T1000 (cell line): ENCODE measurements at regions not wholly inside any gene's neighbourhood (a gene's known extent, or its start where the extent isn't known, plus 50 kb on each side); places are given as distances from the start of the nearest gene placed in this dataset.

ENCODE experiments used
- DNase-seq: peaks from one replicate; lab custom pipeline; 2025; ENCODE audit warnings: mixed read lengths; lab: John Stamatoyannopoulos, UW

GRCh38 chr5:58113172-58113571, 346.7 kb downstream of the PLK2 start:
- no peak for DNase-seq

DNA sequence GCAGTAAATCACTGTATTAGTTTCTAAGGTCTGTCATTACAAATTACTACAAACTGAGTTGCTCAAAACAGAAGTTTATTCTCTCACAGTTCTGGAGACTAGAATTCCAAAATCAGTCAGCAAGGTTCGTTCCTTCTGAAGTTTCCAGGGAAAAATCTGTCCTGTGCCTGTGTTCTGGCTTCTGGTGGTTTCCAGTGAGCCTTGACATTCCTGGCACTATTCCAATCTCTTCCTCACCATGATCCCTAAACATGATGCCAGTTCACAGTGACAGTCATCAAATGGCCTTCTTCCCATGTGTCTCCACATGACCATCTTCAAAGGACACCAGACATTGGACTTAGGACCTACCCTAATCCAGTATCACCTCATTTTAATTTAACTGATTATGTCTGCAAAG, 351.4 kb downstream of the PLK2 start:
- no peak for DNase-seq

DNA sequence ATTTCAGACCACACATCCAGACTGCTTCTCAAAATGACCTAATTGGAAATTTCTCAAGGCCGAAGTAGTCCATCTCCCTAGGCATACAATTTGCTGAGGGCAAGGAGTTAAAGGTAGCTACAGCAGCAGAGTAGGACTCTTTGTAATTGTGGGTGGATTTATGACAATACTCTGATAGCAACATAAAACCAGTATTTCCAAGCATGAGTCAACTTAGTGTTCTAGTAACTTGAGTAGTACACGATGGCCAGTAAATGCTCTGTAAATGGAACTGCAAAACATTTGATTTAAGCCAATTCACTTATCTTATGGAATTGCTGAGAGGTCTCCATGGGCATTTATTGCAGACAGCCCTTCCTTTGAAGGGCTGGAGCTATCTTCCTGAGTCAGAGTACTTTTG, 352.2 kb downstream of the PLK2 start:
- no peak for DNase-seq

DNA sequence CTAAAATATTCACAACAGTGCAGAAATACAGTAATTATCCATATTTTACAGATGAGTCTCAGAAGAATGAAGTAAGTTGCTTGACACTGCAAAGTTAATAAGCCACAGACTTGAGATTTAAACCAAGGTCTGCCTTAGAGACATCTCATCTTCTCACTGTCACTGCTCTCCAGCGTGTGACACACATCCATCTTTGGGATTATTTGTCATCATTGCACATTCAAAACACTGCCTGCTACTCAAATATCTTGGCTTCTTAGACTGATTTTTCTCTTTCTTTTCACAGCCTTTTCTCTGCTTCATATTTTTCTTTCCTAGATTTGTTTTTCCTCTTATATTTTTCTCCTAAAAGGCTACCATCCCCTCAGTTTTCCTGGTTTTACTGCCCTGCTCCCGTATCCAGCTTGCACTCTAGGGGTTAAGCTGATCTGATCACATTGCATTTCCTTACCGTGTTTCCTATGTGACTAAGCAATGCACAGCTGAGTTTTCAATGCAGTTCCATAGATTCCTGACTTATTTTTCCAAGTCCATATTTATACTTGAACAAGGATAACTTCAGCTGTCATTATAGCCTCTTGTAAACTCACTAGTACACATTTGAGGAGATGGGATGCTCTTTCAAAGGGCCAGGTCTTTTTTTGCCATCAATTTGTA, 353.0 kb downstream of the PLK2 start:
- no peak for DNase-seq

DNA sequence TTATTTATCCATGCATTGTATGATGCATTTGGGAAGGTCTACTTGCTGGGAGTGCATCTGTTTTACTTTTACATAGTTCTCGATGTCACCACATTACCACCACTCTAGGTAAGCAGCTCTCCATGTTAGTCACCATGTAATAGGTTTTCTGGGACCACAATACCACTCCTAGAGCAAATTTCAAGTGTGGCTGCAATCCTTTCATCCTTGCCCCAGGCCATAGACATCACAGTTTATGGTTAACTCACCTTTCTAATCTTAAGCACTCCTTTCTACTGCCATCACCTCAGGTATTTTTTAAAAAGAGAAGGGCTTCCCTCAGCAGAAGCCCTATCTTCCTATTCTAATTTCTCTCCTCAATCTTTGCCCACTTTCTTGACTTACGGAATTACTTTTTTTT, 354.1 kb downstream of the PLK2 start:
- no peak for DNase-seq

DNA sequence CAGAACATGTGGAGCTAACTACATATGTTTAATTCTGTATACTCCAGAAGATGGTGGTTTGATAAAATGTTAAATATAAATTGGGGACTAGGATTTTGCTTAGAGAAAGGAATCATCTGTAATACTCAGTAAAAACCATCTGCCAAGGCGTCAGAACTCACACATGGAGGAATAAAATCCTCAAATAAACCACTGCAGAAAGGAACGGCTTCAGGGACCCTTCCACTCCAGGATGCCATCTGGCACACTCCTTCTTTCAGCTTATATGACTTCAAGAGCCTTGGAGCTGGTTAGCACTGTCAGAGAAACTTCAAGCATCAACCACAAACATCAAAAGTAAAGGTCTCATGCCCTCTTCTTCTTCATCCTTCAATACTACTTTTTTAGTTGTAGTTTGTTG, 360.6 kb downstream of the PLK2 start:
- no peak for DNase-seq

DNA sequence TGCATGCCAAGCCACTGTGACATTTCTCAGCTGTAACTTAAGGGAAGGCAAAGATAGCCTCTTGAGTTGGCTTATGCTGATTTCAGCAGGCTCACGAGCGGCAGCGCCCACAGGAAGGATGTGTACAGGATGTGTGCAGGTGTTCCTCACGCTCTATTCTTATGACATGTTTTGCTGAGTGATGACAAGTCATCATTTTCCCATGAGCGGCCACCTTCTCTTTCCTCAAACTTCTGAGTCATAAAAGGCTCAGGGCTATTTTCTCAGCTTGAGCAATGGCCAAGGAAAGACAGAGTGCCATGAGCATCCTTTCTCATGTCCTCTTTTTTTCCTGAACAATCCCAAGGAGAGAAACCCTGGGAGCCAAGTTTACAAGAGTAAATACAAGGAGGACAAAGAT, 365.9 kb downstream of the PLK2 start:
- no peak for DNase-seq

DNA sequence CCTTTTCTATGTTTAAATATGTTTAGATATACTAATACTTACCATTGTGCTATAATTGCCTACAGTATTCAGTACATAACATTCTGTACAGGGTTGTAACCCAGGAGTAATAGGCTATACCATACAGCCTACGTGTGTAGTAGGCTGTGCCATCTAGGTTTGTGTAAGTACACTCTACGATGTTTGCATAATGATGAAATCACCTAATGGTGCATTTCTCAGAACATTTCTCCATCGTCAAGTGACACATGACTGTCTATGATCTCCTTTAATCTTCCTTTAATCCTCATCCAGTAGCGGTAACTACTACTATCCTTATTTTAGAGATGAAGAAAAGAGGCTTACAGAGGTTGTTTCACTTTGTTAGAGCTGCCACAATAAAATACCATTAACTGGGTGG, 369.2 kb downstream of the PLK2 start:
- DNase-seq: no peak

DNA sequence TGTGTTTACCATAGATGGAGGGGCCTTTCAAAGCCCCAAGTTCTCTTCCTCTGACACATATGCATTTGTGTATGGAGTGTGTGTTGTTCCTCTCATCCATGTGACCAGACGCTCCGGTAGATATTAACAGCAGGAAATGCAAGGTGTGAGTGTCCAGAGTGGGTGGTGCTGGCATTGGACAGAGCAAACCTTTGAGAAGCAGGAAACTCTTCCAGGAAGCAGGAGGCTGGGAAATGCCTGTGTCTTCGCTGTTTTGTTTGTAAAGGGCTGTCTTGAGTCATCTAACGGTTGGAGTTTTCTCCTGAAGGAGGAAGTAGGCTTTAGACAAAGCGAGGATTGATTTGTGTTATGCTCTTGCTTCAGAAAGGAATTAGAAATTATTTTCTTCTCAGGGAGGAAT, 370.9 kb downstream of the PLK2 start:
- no peak for DNase-seq

DNA sequence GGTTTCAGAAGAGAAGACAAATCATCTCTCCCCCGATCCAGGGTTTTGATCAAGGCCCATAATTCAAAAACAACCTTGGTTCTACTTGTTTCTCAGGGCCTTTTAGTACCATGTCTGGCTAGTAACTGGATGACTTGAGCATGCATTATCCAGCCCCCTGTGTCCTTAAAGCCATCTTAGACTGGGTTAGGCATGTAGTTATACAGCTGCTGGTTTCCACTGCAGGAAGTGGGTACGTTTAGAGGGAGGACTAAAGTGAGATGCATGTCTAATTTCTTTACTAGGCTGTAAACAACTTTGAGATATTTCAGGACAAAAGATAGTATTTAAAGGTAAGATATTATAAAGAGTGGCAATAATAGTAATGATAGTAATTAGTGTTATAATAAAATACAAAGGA, 372.0 kb downstream of the PLK2 start:
- no peak for DNase-seq

GRCh38 chr5:58087123-58087522, 372.8 kb downstream of the PLK2 start:
- no peak for DNase-seq

GRCh38 chr5:58085800-58086199, 374.1 kb downstream of the PLK2 start:
- DNase-seq: peak; percentile 18

DNA sequence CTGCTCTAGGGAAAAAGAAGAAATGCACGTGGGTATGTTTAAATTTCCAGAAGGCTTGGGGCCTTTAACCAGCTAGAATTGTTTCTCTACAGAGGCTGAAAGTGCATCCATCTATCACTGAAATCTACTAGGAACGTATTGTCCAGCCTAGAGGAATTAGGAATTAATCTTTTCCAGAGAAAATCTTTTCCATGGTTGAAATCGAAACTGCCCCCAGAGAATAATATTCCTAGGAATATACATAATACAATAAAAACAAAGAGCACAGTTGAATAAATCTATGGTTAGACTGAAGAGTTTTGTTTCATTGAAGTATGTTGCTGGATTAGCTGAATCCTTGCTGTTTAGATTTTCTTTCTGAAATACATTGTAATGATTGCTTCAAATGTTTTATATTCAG, 378.5 kb downstream of the PLK2 start:
- no peak for DNase-seq

GRCh38 chr5:58080573-58080972, 379.3 kb downstream of the PLK2 start:
- no peak for DNase-seq

DNA sequence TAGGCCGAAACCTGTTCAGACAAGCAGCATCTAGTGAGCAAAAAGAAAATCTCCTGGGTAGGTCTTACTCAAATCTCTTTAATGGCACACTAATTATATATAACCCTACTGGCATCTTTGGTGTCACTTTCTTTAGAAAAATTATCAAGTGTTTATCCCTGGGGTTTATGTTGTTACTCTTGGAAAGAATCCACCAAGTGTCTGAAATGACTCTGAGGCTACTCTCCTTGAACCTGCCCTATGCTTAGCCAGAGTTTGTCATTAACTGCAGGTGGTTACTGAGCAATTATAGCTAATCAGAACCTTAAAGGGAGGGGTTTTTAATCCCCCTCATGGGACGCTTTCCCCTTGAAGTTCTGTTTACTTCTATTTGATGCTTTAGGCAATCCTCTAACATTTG, 381.9 kb downstream of the PLK2 start:
- DNase-seq: no peak

- DNase-seq: no peak
Observed at GRCh38 chr5:58077416-58077815, 382.5 kb downstream of the PLK2 start.

DNA sequence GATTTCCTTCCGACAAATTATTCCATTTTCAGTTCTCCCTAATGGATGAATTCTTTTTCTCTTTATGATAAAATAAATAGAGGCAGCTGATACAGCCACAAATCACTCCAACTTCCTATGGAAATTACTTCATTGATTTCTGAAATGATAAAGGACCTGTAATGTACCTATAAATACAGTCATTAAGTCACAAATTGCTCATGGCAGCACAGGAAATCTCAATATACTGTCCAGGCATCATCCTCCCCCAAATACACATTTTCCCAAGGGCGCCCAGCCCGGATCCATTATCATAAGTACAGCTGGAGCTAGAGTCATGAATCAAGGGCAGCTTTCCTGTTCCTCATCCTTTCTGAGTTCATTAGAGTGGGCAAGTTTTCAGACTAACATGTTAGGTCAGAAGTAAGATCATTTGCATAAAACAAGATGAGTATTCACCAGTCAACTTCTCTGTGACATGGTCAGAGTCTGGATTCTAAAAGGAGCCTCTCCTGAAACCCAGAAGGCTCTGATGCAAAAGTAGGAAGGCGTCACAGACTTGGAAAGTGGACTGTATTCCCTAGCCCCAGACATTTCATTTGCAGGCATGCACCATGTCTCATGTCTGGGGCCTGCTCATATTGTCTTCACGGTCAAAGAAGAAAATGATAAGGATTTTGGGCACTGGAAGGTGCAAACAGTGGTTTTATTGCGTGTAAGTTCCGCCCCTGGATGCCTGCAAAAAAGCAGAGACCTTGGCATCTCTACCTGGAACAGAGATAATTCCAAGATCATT, 383.2 kb downstream of the PLK2 start:
- no peak for DNase-seq

DNA sequence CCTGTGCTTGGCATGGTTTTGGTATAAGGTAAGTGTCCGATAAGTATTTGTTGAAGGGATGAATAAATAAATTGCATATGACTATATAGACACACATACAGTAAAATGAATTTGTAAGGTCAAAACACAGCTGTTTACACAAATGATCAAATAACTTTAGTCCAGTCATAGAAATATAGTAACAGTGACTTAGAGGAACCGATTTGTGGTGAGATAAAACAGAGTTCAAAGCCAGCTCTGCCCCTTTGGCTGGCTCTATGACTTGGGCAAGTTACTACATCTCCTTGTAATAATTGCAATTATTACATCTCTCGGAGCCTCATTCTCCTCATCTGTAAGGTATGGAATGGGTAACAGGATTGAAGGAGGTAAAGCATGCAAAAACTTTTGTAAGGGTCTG, 384.0 kb downstream of the PLK2 start:
- no peak for DNase-seq

GRCh38 chr5:58074717-58075116, 385.2 kb downstream of the PLK2 start:
- DNase-seq: no peak

DNA sequence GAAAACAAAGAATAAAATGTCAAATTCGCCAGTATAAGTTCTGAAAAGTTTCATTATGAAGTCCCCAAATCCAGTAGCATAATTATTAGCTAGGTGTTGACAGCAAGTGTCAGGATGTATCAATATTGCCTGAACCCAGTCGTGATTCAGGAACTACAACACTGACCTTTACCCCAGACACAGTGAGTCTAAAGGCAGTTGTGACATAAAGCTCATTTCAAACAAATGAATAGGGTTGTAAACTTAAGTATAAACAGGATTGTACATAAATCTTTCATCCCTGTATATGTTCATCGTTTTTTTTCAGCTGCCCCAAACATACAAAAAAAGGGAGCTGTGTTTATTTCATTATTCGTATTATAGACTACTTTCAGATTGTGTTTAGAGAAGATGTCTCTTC, 385.7 kb downstream of the PLK2 start:
- DNase-seq: no peak

DNA sequence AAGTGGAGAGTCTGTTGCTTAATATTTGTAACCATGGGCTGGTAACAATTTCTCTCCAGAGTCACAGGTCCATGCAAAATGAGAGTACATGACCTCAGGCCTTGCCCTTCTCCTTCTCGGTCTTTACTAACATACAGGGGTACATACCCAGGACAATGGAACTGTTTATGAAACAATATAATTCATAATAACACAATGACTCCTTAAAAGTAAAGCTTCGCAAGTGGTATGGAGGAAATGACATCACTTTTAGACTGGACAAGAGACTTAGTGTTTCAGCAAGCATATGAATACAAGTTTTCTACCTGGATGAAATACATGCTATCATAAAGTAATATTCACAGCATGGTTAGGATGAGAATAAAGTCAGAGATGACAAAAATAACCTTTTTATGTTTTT, 386.6 kb downstream of the PLK2 start:
- DNase-seq: no peak

DNA sequence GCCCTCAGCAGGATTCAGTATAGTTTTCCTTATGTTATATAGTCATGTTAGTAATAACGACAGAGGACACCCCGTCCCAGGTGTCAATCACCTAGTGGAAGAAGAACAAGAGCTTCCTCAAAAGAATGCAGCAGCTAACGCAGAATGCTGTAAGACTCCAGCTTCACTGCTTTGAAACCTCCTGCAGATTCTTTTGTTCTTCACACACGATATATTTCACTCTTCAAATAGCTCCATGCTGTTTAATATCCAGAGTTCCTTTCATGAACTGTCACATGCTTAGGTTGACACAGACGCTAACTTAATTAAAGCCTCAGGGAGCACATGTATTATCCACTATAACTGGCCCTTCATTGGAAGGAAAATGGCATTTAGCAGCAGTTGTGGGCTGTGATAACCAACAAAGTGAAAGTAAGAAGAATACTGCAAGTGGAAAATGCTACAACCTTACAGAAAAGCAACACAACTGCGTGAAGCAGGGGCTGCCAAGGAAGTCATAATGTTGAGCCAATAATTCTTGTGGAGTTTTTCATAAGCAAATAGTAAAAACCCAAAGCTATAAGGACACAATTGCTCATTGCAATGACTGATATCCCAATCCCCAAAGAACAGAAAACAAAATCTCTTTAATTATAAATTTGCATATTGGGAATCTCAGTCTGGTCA, 387.5 kb downstream of the PLK2 start:
- no peak for DNase-seq

- no peak for DNase-seq
Observed at GRCh38 chr5:58071566-58071965, 388.3 kb downstream of the PLK2 start.
